Glutamatergic neuron (in vitro differentiated cells): ENCODE measurements at regions not wholly inside any gene's neighbourhood (a gene's known extent, or its start where the extent isn't known, plus 50 kb on each side); places are given as distances from the start of the nearest gene placed in this dataset.

Experiments used
- DNase-seq: peaks from one replicate; pipeline ENCODE4 v3.0.0; 2022
- H3K27ac Mint-ChIP-seq: one replicate; pipeline ENCODE4 v1.8.0; 2020; ENCODE audit warnings: mild to moderate bottlenecking, mixed read lengths, inconsistent platforms; ENCODE audit not compliant: unreplicated experiment
- H3K27me3 Mint-ChIP-seq: one replicate; pipeline ENCODE4 v1.8.0; 2020; ENCODE audit warnings: mild to moderate bottlenecking, moderate library complexity, mixed read lengths, inconsistent platforms; ENCODE audit not compliant: unreplicated experiment
- H3K36me3 Mint-ChIP-seq: one replicate; pipeline ENCODE4 v1.8.0; 2020; ENCODE audit warnings: mild to moderate bottlenecking, mixed read lengths, inconsistent platforms; ENCODE audit not compliant: unreplicated experiment
- H3K4me1 Mint-ChIP-seq: one replicate; pipeline ENCODE4 v1.8.0; 2020; ENCODE audit warnings: mild to moderate bottlenecking, low read depth, mixed read lengths, inconsistent platforms; ENCODE audit not compliant: unreplicated experiment
- H3K4me3 Mint-ChIP-seq: one replicate; pipeline ENCODE4 v1.8.0; 2020; ENCODE audit warnings: mild to moderate bottlenecking, mixed read lengths, inconsistent platforms; ENCODE audit not compliant: unreplicated experiment
- H3K9me3 Mint-ChIP-seq: one replicate; pipeline ENCODE4 v1.8.0; 2020; ENCODE audit warnings: mild to moderate bottlenecking, moderate library complexity, mixed read lengths, inconsistent platforms; ENCODE audit not compliant: unreplicated experiment
- CTCF ChIP-seq: fragments of 200-600 bp; sonication (generic); IDR thresholded peaks from one replicate; pipeline ENCODE4 v1.5.0; 2021; ENCODE audit not compliant: partially characterized antibody, unreplicated experiment

GRCh38 chr12:74381958-74382357, 155.7 kb upstream of the ATXN7L3B start:
- H3K9me3 Mint-ChIP-seq = no peaks in the 10 kb centered on the region
- no peak for TF ChIP-seq CTCF
- H3K4me1 Mint-ChIP-seq = no peaks in the 10 kb centered on the region
- H3K27me3 Mint-ChIP-seq = no peaks in the 10 kb centered on the region
- H3K4me3 Mint-ChIP-seq = no peak overlapping the region
- H3K36me3 Mint-ChIP-seq = no peaks in the 10 kb centered on the region
- no peak for DNase-seq
- H3K27ac Mint-ChIP-seq = no peak overlapping the region

DNA sequence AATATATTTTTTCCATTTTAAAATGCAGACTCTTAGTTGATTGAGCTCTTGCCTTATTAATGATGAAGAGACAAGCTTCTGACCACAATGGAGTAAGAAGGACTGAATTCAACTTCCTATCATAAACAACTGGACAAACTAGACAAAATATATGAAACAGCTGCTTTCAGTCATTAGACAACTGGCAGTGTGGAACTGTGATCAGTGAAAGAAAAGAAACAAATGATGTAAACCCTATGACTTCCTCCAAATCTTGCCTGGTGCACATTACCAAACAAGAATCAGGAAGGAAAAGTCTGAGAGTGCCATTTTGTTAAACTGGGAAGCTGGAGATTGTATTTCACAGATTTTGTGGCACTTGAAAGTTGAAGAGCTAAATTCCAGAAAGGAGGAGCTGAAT, 154.7 kb upstream of the ATXN7L3B start:
- no peaks in the 10 kb centered on the region for H3K27me3 Mint-ChIP-seq
- no peak for DNase-seq
- TF ChIP-seq CTCF = no peak
- no peak overlapping the region for H3K4me3 Mint-ChIP-seq
- no peaks in the 10 kb centered on the region for H3K36me3 Mint-ChIP-seq
- no peaks in the 10 kb centered on the region for H3K9me3 Mint-ChIP-seq
- no peaks in the 10 kb centered on the region for H3K4me1 Mint-ChIP-seq
- H3K27ac Mint-ChIP-seq = no peak overlapping the region

- H3K36me3 Mint-ChIP-seq = no peaks in the 10 kb centered on the region
- no peak for DNase-seq
- no peaks in the 10 kb centered on the region for H3K4me1 Mint-ChIP-seq
- H3K9me3 Mint-ChIP-seq = no peaks in the 10 kb centered on the region
- no peaks in the 10 kb centered on the region for H3K27me3 Mint-ChIP-seq
- TF ChIP-seq CTCF = no peak
- no peak overlapping the region for H3K4me3 Mint-ChIP-seq
- H3K27ac Mint-ChIP-seq = no peak overlapping the region
These were observed 146.4 kb upstream of the ATXN7L3B start for GRCh38 chr12:74391283-74391682.

GRCh38 chr12:74393272-74393671, 144.4 kb upstream of the ATXN7L3B start:
- no peak for DNase-seq
- Mint-ChIP-seq H3K4me1 (no peaks in the 10 kb centered on the region), H3K4me3 (no peak overlapping the region), H3K9me3 (no peaks in the 10 kb centered on the region), H3K27ac (no peak overlapping the region), H3K27me3 (no peaks in the 10 kb centered on the region), H3K36me3 (no peaks in the 10 kb centered on the region)
- TF ChIP-seq CTCF = no peak

GRCh38 chr12:74394647-74395046, 143.0 kb upstream of the ATXN7L3B start:
- Mint-ChIP-seq H3K4me3 (no peak overlapping the region), H3K27ac (no peak overlapping the region), H3K27me3 (no peaks in the 10 kb centered on the region), H3K4me1 (no peaks in the 10 kb centered on the region), H3K9me3 (no peaks in the 10 kb centered on the region), H3K36me3 (no peaks in the 10 kb centered on the region)
- DNase-seq = no peak
- TF ChIP-seq CTCF = no peak
